GM19324 (cell line): ENCODE measurements at regions not wholly inside any gene's neighbourhood (a gene's known extent, or its start where the extent isn't known, plus 50 kb on each side); places are given as distances from the start of the nearest gene placed in this dataset.
"Not testable (repeated sequence)": the region's sequence is repeated elsewhere in the genome, so short reads cannot be mapped to it uniquely, and the experiment has no call there.

Experiments
- ATAC-seq: cut with Tn5 transposase; IDR thresholded peaks from one replicate; pipeline ENCODE4 v1.9.1; 2021; ENCODE audit warnings: mild to moderate bottlenecking, moderate library complexity; ENCODE audit not compliant: unreplicated experiment, low FRiP score

GRCh38 chr13:97853550-97853949 lies 99.9 kb upstream of the IPO5 start:
- no peak for ATAC-seq

GRCh38 chr13:97855570-97856303 lies 97.7 kb upstream of the IPO5 start:
- ATAC-seq, result no peak

- ATAC-seq, result no peak
Observed at GRCh38 chr13:97856304-97856675, 97.2 kb upstream of the IPO5 start.

DNA sequence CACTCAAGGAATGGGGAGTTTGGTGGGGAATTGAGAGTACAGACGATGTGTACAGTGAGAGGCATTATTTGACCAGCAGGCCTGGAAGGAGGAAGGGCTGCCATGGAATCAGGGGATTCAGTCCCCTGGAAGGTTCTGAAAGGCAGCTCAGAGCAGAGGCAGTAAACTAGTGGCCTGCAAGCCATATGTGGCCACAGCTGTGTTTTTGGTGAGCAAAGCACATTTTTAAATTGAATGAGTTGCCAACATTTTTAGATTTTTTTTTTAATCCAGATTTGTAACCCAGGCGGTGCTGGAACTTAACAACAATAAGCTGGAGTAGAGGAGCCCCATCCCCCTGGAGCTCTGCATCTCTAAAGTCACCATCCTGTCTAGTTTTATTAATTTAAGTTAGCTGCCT lies 95.3 kb upstream of the IPO5 start:
- no peak for ATAC-seq

GRCh38 chr13:97866346-97866745 lies 87.1 kb upstream of the IPO5 start:
- ATAC-seq, result no peak

GRCh38 chr13:97866751-97867150 lies 86.7 kb upstream of the IPO5 start:
- no peak for ATAC-seq

- no peak for ATAC-seq
Observed at GRCh38 chr13:97873398-97873797, 80.1 kb upstream of the IPO5 start.

DNA sequence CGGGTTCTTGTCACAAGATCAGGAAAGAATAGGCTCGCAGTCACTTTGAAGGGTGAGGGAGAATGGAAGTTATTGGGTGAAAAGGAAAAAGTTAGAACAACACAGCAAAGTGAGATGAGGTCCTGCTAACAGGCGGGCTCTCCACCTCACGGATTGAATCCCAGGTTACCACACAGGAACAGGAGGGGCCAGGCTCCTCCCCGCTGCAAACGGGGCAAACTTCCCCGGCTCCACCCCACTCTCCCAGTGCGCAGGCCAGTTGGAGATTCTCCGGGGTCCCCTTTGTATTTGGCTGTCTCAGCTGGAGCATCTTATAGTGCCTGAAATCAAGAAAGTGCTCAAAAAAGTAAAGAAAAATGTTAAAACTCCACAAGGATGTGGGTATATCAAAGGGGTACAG lies 78.3 kb upstream of the IPO5 start:
- no peak for ATAC-seq

GRCh38 chr13:97875911-97876310 lies 77.6 kb upstream of the IPO5 start:
- no peak for ATAC-seq

GRCh38 chr13:97878431-97879375 lies 74.8 kb upstream of the IPO5 start:
- ATAC-seq, result no peak

DNA sequence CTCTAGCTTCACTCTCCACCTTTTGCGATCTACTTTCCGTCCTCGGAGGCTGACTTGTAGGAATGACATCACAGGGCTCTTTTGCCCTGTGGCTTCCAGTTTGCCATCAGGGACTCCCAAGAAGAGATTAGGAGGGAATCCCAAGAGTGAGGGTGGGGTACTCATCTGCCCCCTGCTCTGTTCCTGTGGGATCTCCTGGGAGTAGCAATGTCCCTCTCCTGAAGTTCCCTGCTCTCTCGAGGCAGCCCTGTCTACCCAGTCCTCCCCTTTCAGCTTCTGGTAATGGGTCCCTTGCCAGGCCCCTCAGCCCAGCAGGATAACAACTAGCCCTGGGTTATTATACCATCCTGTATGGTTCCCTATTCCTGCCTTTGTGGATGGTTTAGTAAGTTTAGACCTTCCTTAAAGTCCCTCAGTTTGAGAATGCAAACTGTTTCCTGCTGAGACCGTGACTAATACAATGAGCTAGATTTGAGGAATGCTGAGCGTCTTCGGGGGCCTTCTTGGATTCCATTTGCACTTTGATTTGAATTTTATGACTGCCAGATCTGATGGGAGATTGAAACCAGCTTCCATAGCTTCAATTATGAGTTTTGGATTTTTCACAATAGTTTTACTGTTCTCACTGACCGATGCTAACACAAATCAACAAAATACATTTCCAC lies 73.7 kb upstream of the IPO5 start:
- no peak for ATAC-seq

DNA sequence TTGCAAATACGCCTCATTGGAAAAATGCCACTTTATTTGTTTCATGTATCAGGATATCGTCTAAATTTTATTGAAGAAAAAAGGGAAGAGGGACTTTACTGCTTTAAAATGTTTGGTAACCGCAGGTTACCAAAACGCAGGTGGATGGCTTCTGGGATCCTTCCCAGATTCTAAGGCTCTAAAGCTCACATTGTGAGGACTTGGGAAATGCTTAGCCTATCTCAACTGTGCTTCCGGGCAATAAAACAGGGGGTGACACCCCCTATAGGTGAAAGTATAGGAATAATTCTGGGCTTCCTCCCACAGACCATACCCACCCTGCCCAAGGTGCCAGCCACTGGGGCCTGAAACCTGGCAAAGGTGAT lies 73.2 kb upstream of the IPO5 start:
- ATAC-seq, result no peak

GRCh38 chr13:97881556-97881955 lies 71.9 kb upstream of the IPO5 start:
- ATAC-seq, result no peak

GRCh38 chr13:97883396-97883795 lies 70.1 kb upstream of the IPO5 start:
- ATAC-seq, result no peak

DNA sequence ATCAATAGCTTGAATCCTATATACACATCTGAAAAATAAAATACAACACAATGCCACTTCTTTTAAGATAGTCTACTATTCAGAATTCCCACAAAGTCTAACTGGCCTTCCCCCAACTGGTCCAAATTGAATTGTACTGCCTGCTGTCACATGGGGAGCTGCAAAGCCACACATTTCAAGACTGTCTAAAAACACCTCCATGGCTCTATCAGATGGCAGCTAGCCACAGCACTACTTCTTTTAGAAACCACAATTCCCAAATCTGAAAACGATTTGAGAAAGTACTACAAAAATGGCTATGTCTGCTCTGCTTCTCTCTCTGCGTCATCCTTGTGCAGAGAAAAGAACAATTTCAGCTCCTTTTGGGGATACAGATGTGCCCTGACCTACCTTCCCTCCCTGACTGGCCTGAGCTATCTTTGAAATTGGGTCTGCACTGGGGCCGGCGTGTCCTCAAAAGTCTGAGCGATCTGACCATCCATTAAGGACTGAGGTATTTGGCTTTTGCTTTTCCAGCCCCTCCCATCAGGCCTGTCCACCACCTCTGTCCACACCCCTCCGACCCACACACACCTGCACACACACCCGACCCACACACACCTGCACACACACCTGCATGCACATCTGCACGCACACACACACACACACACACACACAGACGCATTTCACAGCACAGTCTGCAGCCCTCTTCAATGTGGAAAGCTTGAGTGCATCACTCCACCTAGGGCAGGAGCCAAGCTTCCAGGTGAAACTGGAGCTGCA lies 68.6 kb upstream of the IPO5 start:
- ATAC-seq, result no peak

- no peak for ATAC-seq
Observed at GRCh38 chr13:97885641-97886040, 67.8 kb upstream of the IPO5 start.

DNA sequence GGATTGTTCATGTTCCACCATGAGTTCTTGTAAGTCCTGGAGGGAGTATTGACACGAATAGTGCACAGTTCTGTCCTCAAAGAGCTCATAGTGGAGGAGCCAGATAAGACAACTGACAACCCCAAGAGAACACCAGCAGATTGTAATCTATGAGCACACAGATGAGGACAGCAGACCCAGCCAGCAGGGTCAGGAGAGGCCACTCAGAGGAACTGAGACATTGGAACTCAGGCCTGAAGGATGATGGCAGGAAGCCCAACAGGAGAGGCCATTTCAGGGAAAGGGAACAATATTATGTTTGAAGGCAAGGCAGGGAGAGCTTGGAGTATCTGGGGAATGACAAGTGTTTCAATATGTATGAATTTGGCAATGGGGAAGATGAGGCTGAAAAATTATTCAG lies 63.7 kb upstream of the IPO5 start:
- ATAC-seq, result no peak

DNA sequence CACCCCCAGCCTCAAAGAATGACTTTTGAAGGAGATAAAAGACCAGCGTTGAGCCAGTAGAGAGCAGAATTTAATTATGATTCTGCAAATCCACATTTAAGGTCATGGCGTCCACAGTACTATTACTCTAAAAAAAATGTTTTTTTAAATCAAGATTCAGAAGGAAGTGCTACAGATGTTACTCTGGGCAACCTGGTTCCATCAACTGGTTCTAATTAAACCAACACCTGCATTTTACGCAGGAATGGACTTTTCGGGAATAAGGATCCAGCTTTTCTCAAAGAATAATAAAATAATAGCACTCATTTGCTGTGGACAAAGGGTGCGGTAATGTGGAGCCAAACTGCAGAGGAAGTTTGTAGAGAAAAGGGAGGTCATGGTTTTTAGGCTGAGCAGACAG lies 62.9 kb upstream of the IPO5 start:
- no peak for ATAC-seq

- not testable (repeated sequence) for ATAC-seq
Observed at GRCh38 chr13:97891964-97892363, 61.5 kb upstream of the IPO5 start.

- no peak for ATAC-seq
Observed at GRCh38 chr13:97892717-97893116, 60.8 kb upstream of the IPO5 start.

GRCh38 chr13:97895383-97895782 lies 58.1 kb upstream of the IPO5 start:
- ATAC-seq, result no peak
